Neural cell (in vitro differentiated cells): ENCODE measurements at regions not wholly inside any gene's neighbourhood (a gene's known extent, or its start where the extent isn't known, plus 50 kb on each side); places are given as distances from the start of the nearest gene placed in this dataset.

Experiments used
- EP300 ChIP-seq: fragments of 450-650 bp; conservative IDR thresholded peaks from 2 replicates; pipeline ENCODE4 v1.6.1; 2014; ENCODE audit warnings: antibody characterized with exemption, mild to moderate bottlenecking, moderate library complexity; ENCODE audit not compliant: poor library complexity, severe bottlenecking
- EZH2 ChIP-seq: fragments of 200-600, 300-800 bp; shearing (Covaris generic), sonication (generic); IDR thresholded peaks from 2 replicates; pipeline ENCODE4 v1.6.1; 2014; ENCODE audit warnings: antibody characterized with exemption, low read length, borderline replicate concordance, mild to moderate bottlenecking; ENCODE audit not compliant: insufficient read depth, poor library complexity, severe bottlenecking
- MXI1 ChIP-seq: fragments of 450-650 bp; conservative IDR thresholded peaks from 2 replicates; pipeline ENCODE4 v1.6.1; 2014; ENCODE audit warnings: antibody characterized with exemption, mild to moderate bottlenecking; ENCODE audit not compliant: poor library complexity, severe bottlenecking
- POLR2AphosphoS5 ChIP-seq: IDR thresholded peaks from 2 replicates; pipeline ENCODE4 v1.6.1; 2012
- RAD21 ChIP-seq: fragments of 450-650 bp; conservative IDR thresholded peaks from 2 replicates; pipeline ENCODE4 v1.6.1; 2014; ENCODE audit warnings: antibody characterized with exemption, mild to moderate bottlenecking, moderate library complexity
- SMC3 ChIP-seq: fragments of 450-650 bp; conservative IDR thresholded peaks from 2 replicates; pipeline ENCODE4 v1.6.1; 2014; ENCODE audit warnings: antibody characterized with exemption, mild to moderate bottlenecking, moderate library complexity; ENCODE audit not compliant: poor library complexity
- TAF1 ChIP-seq: IDR thresholded peaks from 2 replicates; pipeline ENCODE4 v1.6.1; 2012; ENCODE audit warnings: low read depth
- TF ChIP-seq, protein P1 (sequence below): fragments of 450-650 bp; IDR thresholded peaks from 2 replicates; pipeline ENCODE4 v1.5.1; 2014; ENCODE audit warnings: antibody characterized with exemption, mild to moderate bottlenecking, moderate library complexity; ENCODE audit not compliant: poor library complexity, severe bottlenecking
- TF ChIP-seq, protein P2 (sequence below): IDR thresholded peaks from 2 replicates; pipeline ENCODE4 v1.6.1; 2012; ENCODE audit warnings: borderline replicate concordance

DNA sequence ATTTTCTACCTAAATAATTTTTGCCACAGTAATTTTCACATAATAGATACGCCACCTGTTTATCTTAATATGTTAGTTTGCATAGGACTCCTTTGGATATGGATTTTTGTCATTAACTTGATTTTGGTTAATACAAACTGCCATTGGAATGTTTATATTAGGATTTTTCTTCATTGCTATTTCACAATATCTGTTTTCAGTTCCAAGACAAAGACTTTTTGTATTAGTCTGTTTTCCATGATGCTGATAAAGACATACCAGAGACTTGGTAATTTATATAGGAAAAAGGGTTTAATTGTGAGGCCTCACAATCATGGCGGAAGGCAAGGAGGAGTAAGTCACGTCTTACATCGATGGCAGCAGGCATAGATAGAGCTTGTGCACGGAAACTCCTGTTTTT is 503.1 kb upstream of the TMEFF2 start:
- TF ChIP-seq EZH2: no peak
- TF ChIP-seq, protein P1, sequence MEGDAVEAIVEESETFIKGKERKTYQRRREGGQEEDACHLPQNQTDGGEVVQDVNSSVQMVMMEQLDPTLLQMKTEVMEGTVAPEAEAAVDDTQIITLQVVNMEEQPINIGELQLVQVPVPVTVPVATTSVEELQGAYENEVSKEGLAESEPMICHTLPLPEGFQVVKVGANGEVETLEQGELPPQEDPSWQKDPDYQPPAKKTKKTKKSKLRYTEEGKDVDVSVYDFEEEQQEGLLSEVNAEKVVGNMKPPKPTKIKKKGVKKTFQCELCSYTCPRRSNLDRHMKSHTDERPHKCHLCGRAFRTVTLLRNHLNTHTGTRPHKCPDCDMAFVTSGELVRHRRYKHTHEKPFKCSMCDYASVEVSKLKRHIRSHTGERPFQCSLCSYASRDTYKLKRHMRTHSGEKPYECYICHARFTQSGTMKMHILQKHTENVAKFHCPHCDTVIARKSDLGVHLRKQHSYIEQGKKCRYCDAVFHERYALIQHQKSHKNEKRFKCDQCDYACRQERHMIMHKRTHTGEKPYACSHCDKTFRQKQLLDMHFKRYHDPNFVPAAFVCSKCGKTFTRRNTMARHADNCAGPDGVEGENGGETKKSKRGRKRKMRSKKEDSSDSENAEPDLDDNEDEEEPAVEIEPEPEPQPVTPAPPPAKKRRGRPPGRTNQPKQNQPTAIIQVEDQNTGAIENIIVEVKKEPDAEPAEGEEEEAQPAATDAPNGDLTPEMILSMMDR: no peak
- TF ChIP-seq RAD21: no peak
- TF ChIP-seq, protein P2, sequence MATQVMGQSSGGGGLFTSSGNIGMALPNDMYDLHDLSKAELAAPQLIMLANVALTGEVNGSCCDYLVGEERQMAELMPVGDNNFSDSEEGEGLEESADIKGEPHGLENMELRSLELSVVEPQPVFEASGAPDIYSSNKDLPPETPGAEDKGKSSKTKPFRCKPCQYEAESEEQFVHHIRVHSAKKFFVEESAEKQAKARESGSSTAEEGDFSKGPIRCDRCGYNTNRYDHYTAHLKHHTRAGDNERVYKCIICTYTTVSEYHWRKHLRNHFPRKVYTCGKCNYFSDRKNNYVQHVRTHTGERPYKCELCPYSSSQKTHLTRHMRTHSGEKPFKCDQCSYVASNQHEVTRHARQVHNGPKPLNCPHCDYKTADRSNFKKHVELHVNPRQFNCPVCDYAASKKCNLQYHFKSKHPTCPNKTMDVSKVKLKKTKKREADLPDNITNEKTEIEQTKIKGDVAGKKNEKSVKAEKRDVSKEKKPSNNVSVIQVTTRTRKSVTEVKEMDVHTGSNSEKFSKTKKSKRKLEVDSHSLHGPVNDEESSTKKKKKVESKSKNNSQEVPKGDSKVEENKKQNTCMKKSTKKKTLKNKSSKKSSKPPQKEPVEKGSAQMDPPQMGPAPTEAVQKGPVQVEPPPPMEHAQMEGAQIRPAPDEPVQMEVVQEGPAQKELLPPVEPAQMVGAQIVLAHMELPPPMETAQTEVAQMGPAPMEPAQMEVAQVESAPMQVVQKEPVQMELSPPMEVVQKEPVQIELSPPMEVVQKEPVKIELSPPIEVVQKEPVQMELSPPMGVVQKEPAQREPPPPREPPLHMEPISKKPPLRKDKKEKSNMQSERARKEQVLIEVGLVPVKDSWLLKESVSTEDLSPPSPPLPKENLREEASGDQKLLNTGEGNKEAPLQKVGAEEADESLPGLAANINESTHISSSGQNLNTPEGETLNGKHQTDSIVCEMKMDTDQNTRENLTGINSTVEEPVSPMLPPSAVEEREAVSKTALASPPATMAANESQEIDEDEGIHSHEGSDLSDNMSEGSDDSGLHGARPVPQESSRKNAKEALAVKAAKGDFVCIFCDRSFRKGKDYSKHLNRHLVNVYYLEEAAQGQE: no peak
- no peak for TF ChIP-seq EP300
- no peak for TF ChIP-seq POLR2AphosphoS5
- TF ChIP-seq MXI1: no peak
- TF ChIP-seq SMC3: no peak
- no peak for TF ChIP-seq TAF1
